ENCODE measurements at regions not wholly inside any gene's neighbourhood (a gene's known extent, or its start where the extent isn't known, plus 50 kb on each side); places are given as distances from the start of the nearest gene placed in this dataset.

GRCh38 chr12:127398016-127398710 is 868.8 kb upstream of the TMEM132C start:
- TF ChIP-seq CTCF (IDR thresholded peaks at IDR 0.05; ENCODE audit: extremely low read depth in 1 of 2, insufficient read depth in 1 of 2, low read depth in 1 of 2, low read length in 2 of 2) (no peak), EZH2 (IDR thresholded peaks at IDR 0.05; ENCODE audit: borderline replicate concordance, low read depth, low read length, severe bottlenecking) (no peak)

All from endothelial cell of umbilical vein (primary cell).